ENCODE measurements at regions not wholly inside any gene's neighbourhood (a gene's known extent, or its start where the extent isn't known, plus 50 kb on each side); places are given as distances from the start of the nearest gene placed in this dataset.

DNA sequence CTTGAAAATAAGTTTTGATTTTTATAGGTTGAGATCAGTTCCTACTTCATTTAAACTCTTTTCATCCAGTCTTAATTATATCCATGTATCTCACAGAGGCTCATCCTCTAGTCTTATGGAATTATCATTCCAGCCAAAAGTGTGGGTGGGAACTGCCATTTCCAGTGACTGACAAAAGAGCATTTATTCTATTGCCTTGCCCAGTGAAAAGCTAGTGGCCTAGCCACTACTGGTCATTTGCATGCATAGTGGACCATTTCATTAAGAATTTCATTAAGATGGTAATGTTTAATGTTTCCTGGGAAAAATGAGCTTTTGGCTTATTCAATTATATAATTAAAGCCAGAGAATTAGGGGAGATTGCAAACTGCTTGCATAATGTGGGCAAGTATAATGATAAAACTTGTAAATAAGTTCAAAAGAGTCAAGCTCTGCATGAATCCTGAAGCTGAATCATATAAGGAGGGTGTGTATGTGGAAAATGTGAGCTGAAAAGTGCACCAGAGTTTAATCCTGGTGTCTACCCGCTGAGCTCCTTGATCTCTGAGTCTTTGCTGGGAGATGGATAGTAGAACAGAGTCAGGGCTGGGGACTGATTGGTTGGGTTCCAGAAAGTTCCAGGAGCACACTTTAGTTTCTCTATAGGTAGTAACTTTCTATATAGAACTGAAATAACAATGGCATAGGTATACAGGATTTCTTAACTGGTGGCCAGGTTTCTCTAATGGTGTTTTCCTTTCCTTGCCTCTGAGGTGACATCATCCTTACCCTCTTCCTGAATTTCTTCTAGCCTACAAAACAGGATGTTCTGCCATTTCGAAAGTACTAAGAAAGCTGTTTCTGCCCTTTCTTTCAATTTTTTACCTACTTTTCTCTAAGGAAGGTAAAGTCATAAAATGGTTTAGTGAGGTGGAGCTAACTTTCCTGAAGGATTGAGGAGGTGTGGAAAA lies 78.5 kb downstream of the KIF4B start:
- TF ChIP-seq EZH2 (optimal IDR thresholded peaks at IDR 0.05; ENCODE audit: low read depth, low read length) (no peak), EZH2phosphoT487 (IDR thresholded peaks at IDR 0.05; ENCODE audit: low read length) (no peak)
- TF ChIP-seq, protein P1, sequence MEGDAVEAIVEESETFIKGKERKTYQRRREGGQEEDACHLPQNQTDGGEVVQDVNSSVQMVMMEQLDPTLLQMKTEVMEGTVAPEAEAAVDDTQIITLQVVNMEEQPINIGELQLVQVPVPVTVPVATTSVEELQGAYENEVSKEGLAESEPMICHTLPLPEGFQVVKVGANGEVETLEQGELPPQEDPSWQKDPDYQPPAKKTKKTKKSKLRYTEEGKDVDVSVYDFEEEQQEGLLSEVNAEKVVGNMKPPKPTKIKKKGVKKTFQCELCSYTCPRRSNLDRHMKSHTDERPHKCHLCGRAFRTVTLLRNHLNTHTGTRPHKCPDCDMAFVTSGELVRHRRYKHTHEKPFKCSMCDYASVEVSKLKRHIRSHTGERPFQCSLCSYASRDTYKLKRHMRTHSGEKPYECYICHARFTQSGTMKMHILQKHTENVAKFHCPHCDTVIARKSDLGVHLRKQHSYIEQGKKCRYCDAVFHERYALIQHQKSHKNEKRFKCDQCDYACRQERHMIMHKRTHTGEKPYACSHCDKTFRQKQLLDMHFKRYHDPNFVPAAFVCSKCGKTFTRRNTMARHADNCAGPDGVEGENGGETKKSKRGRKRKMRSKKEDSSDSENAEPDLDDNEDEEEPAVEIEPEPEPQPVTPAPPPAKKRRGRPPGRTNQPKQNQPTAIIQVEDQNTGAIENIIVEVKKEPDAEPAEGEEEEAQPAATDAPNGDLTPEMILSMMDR (IDR thresholded peaks at IDR 0.05; ENCODE audit: low read length): no peak
- Histone ChIP-seq H3K4me2 (ENCODE audit: low read depth, low read length) (no peak overlapping the region), H3K9me2 (replicated peaks; ENCODE audit: insufficient read depth, low read length) (no peaks in the 10 kb centered on the region)

DNA sequence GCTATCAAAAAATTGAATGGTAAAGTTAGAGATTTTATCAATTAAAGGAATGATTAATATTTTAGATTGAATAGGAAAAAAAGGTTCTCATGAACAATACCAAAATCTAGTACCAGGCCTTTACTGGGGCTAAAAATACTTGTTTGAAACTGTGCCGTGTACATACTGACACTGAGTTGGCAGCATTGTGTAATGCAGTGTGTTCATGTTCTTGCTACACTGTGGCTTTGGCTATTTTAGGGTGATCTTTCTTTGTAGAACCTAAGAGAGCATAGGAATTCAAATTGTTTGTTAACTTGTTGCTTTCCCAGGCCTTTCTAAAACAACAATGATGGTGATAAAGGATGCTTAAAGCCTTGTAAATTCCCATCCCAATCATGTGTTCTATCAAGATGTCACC lies 80.9 kb downstream of the KIF4B start:
- Histone ChIP-seq H3F3A (ENCODE audit: insufficient read depth, low read length) (no peaks in the 10 kb centered on the region), H3K36me3 (replicated peaks; ENCODE audit: insufficient read depth, low read length) (no peaks in the 10 kb centered on the region), H3K9me2 (replicated peaks; ENCODE audit: insufficient read depth, low read length) (no peaks in the 10 kb centered on the region), H4K20me1 (ENCODE audit: insufficient read depth, low read length) (no peaks in the 10 kb centered on the region), H3K9ac (ENCODE audit: low read length) (no peak overlapping the region), H2AFZ (ENCODE audit: low read length) (no peak overlapping the region), H3K9me3 (replicated peaks; ENCODE audit: insufficient read depth, low read length) (no peaks in the 10 kb centered on the region), H3K4me1 (ENCODE audit: low read length) (no peaks in the 10 kb centered on the region), H3K4me2 (ENCODE audit: low read depth, low read length) (no peak overlapping the region), H3K27ac (ENCODE audit: low read length) (no peak overlapping the region), H3K27me3 (replicated peaks; ENCODE audit: insufficient read depth, low read length) (no peaks in the 10 kb centered on the region), H3K79me2 (ENCODE audit: low read length) (no peaks in the 10 kb centered on the region), H3K4me3 (ENCODE audit: low read length) (no peak overlapping the region)
- TF ChIP-seq, protein P1 (IDR thresholded peaks at IDR 0.05; ENCODE audit: low read length): no peak
- no peak for TF ChIP-seq EZH2 (optimal IDR thresholded peaks at IDR 0.05; ENCODE audit: low read depth, low read length)
- no peak for TF ChIP-seq EZH2phosphoT487 (IDR thresholded peaks at IDR 0.05; ENCODE audit: low read length)
- no peak for DNase-seq

More for the DNA sequence above, 78.5 kb downstream of the KIF4B start:
- H3K79me2 ChIP-seq (ENCODE audit: low read length): no peaks in the 10 kb centered on the region
- H4K20me1 ChIP-seq (ENCODE audit: insufficient read depth, low read length): no peaks in the 10 kb centered on the region
- no peaks in the 10 kb centered on the region for H3K36me3 ChIP-seq (replicated peaks; ENCODE audit: insufficient read depth, low read length)
- no peaks in the 10 kb centered on the region for H3K9me3 ChIP-seq (replicated peaks; ENCODE audit: insufficient read depth, low read length)
- no peak overlapping the region for H3K4me3 ChIP-seq (ENCODE audit: low read length)
- no peaks in the 10 kb centered on the region for H3K27me3 ChIP-seq (replicated peaks; ENCODE audit: insufficient read depth, low read length)
- no peaks in the 10 kb centered on the region for H3F3A ChIP-seq (ENCODE audit: insufficient read depth, low read length)
- no peak overlapping the region for H3K9ac ChIP-seq (ENCODE audit: low read length)
- DNase-seq: no peak
- H2AFZ ChIP-seq (ENCODE audit: low read length): no peak overlapping the region
- H3K4me1 ChIP-seq (ENCODE audit: low read length): no peaks in the 10 kb centered on the region
- no peak overlapping the region for H3K27ac ChIP-seq (ENCODE audit: low read length)

DNA sequence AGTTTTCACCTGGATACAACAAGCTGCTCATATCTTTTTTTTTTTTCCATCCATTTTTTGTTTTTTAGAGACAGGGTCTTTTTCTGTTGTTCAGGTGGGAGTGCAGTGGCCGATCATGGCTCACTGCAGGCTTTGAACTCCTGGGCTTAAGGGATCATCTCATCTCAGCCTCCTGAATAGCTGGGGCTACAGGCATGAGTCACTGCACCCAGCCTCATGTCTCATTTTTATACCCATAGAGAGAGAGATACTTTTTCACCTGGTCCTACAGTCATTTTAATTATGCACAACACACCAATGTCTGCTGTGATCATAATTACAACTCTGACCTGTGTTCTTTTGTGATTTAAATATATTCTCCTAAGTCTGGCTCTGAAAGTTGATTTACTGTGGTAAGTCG lies 84.4 kb downstream of the KIF4B start:
- H3K9me2 ChIP-seq (replicated peaks; ENCODE audit: insufficient read depth, low read length): no peaks in the 10 kb centered on the region
- H3K4me2 ChIP-seq (ENCODE audit: low read depth, low read length): no peak overlapping the region
- no peaks in the 10 kb centered on the region for H3K9me3 ChIP-seq (replicated peaks; ENCODE audit: insufficient read depth, low read length)
- H3K79me2 ChIP-seq (ENCODE audit: low read length): no peaks in the 10 kb centered on the region
- no peaks in the 10 kb centered on the region for H3K27me3 ChIP-seq (replicated peaks; ENCODE audit: insufficient read depth, low read length)
- H3F3A ChIP-seq (ENCODE audit: insufficient read depth, low read length): no peaks in the 10 kb centered on the region
- H4K20me1 ChIP-seq (ENCODE audit: insufficient read depth, low read length): no peaks in the 10 kb centered on the region
- TF ChIP-seq EZH2 (optimal IDR thresholded peaks at IDR 0.05; ENCODE audit: low read depth, low read length) (no peak), EZH2phosphoT487 (IDR thresholded peaks at IDR 0.05; ENCODE audit: low read length) (no peak)
- TF ChIP-seq, protein P1 (IDR thresholded peaks at IDR 0.05; ENCODE audit: low read length): no peak
- H3K27ac ChIP-seq (ENCODE audit: low read length): no peak overlapping the region
- no peak for DNase-seq
- no peaks in the 10 kb centered on the region for H3K4me1 ChIP-seq (ENCODE audit: low read length)
- no peak overlapping the region for H3K9ac ChIP-seq (ENCODE audit: low read length)
- H3K36me3 ChIP-seq (replicated peaks; ENCODE audit: insufficient read depth, low read length): no peaks in the 10 kb centered on the region
- H2AFZ ChIP-seq (ENCODE audit: low read length): no peak overlapping the region
- H3K4me3 ChIP-seq (ENCODE audit: low read length): no peak overlapping the region

All from MM.1S (cell line).